HCT116 (cell line): ENCODE measurements at regions not wholly inside any gene's neighbourhood (a gene's known extent, or its start where the extent isn't known, plus 50 kb on each side); places are given as distances from the start of the nearest gene placed in this dataset.

Source experiments
- ATAC-seq: fragments of 200-7000 bp; cut with Tn5 transposase; 2 replicates; pipeline ENCODE4 v1.9.1; 2020; ENCODE audit warnings: mild to moderate bottlenecking, moderate library complexity
- BruUV-seq: library from RNA; stranded (reverse); fragments of 400-500 nt; replicated peaks from 2 replicates; lab custom pipeline; 2021; lab: Mats Ljungman, UMichigan
- CTCF ChIA-PET: fragments of 300-600 bp; sonication (Branson Sonifier 250); formaldehyde crosslinking; loops from one replicate; lab custom pipeline; 2021; ENCODE audit warnings: antibody characterized with exemption; lab: Charles Lee
- POLR2A ChIA-PET: fragments of 300-600, 350-600 bp; sonication (Branson Sonifier 250); formaldehyde crosslinking; loops from one replicate; lab custom pipeline; 2021; ENCODE audit warnings: antibody characterized with exemption; lab: Charles Lee
- RAD21 ChIA-PET, 2 experiments: fragments of 300-600 bp; sonication (Branson Sonifier 250); formaldehyde crosslinking; loops; one replicate each; lab custom pipeline; 2023; ENCODE audit warnings: low total read pairs in 2 of 2; ENCODE audit not compliant: uncharacterized antibody in 2 of 2, unreplicated experiment in 2 of 2, low non-redundant PET in 1 of 2; lab: Charles Lee
- DNase-seq: peaks from one replicate; pipeline ENCODE4 v3.0.0-alpha.2; 2010; ENCODE audit warnings: low read depth, low spot score
- H2AFZ ChIP-seq: fragments of 200-600 bp; shearing (Covaris generic), sonication (generic); 2 replicates; pipeline ENCODE4 v1.6.1; 2017; ENCODE audit warnings: low read depth, mixed run types, mixed read lengths, antibody characterized with exemption, low read length; ENCODE audit not compliant: poor library complexity, severe bottlenecking
- H3K27ac ChIP-seq: 2 replicates; pipeline ENCODE4 v1.5.1; 2012; ENCODE audit warnings: low read depth, low read length
- H3K27me3 ChIP-seq: fragments of 200-600 bp; sonication (generic); 2 replicates; pipeline ENCODE4 v1.6.1; 2016; ENCODE audit warnings: mixed run types, low read length, mixed read lengths; ENCODE audit not compliant: insufficient read depth
- H3K36me3 ChIP-seq, 2 experiments: fragments of 200-500 bp in 1 of 2; fragments of 200-600 bp in 1 of 2; sonication (Bioruptor generic) in 1 of 2; sonication (generic) in 1 of 2; 2 replicates each; pipeline versions ENCODE4 v1.5.1 to v1.6.1; 2014 to 2016; ENCODE audit warnings: low read length in 2 of 2, inconsistent platforms in 1 of 2, mixed read lengths in 1 of 2, mixed run types in 1 of 2; ENCODE audit not compliant: insufficient read depth in 2 of 2, control insufficient read depth in 1 of 2
- H3K4me1 ChIP-seq, 2 experiments: fragments of 200-600 bp in 1 of 2; sonication (generic) in 1 of 2; 2 replicates each; pipeline versions ENCODE4 v1.5.1 to v1.6.1; 2012 to 2017; ENCODE audit warnings: low read length in 2 of 2, inconsistent platforms in 1 of 2, mild to moderate bottlenecking in 1 of 2, mixed read lengths in 1 of 2, mixed run types in 1 of 2, moderate library complexity in 1 of 2; ENCODE audit not compliant: insufficient read depth in 2 of 2, control insufficient read depth in 1 of 2
- H3K4me2 ChIP-seq: fragments of 200-600 bp; sonication (generic); 2 replicates; pipeline ENCODE4 v1.6.1; 2017; ENCODE audit warnings: mixed run types, low read length, mixed read lengths
- H3K4me3 ChIP-seq, 2 experiments: fragments of 200-600 bp in 1 of 2; sonication (generic) in 1 of 2; replicated peaks in 1 of 2; 2 replicates each; pipeline ENCODE4 v1.5.1; 2011 to 2016; ENCODE audit warnings: low read length in 2 of 2, control low read depth in 1 of 2, low read depth in 1 of 2, mild to moderate bottlenecking in 1 of 2, mixed read lengths in 1 of 2, mixed run types in 1 of 2
- H3K79me2 ChIP-seq: fragments of 200-600 bp; sonication (generic); 2 replicates; pipeline ENCODE4 v1.6.1; 2017; ENCODE audit warnings: mild to moderate bottlenecking, mixed run types, low read length, moderate library complexity, mixed read lengths; ENCODE audit not compliant: insufficient read depth
- H3K9ac ChIP-seq: fragments of 200-600 bp; sonication (generic); 2 replicates; pipeline ENCODE4 v1.6.1; 2016; ENCODE audit warnings: low read length, mixed read lengths
- H3K9me2 ChIP-seq: fragments of 200-600 bp; sonication (generic), shearing (Covaris generic); 2 replicates; pipeline ENCODE4 v1.6.1; 2017; ENCODE audit warnings: mixed run types, mild to moderate bottlenecking, moderate library complexity; ENCODE audit not compliant: insufficient read depth
- H3K9me3 ChIP-seq, 2 experiments: fragments of 200-500 bp in 1 of 2; fragments of 200-600 bp in 1 of 2; sonication (Bioruptor generic) in 1 of 2; sonication (generic) in 1 of 2; 2 replicates each; pipeline ENCODE4 v1.6.1; 2014 to 2017; ENCODE audit warnings: low read length in 2 of 2, mixed read lengths in 2 of 2, inconsistent platforms in 1 of 2, low read depth in 1 of 2, mild to moderate bottlenecking in 1 of 2, mixed run types in 1 of 2, moderate library complexity in 1 of 2; ENCODE audit not compliant: control insufficient read depth in 1 of 2, insufficient read depth in 1 of 2
- H4K20me1 ChIP-seq: fragments of 200-600 bp; sonication (generic), shearing (Covaris generic); 2 replicates; pipeline ENCODE4 v1.6.1; 2017; ENCODE audit warnings: mixed run types, mild to moderate bottlenecking, moderate library complexity; ENCODE audit not compliant: insufficient read depth
- CBX3 ChIP-seq: IDR thresholded peaks from 2 replicates; pipeline ENCODE4 v1.6.1; 2012; ENCODE audit warnings: low read depth
- CEBPB ChIP-seq: IDR thresholded peaks from 2 replicates; pipeline ENCODE4 v1.6.1; 2012; ENCODE audit warnings: low read depth
- EGR1 ChIP-seq: IDR thresholded peaks from 2 replicates; pipeline ENCODE4 v1.6.1; 2012; ENCODE audit warnings: low read depth
- ELF1 ChIP-seq: IDR thresholded peaks from 2 replicates; pipeline ENCODE4 v1.6.1; 2012; ENCODE audit warnings: low read depth, borderline replicate concordance
- EZH2phosphoT487 ChIP-seq: fragments of 200-600 bp; IDR thresholded peaks from 2 replicates; pipeline ENCODE4 v1.6.1; 2018; ENCODE audit warnings: antibody characterized with exemption, borderline replicate concordance
- FOSL1 ChIP-seq: IDR thresholded peaks from 2 replicates; pipeline ENCODE4 v1.6.1; 2012; ENCODE audit warnings: low read depth
- RAD21 ChIP-seq: IDR thresholded peaks from 2 replicates; pipeline ENCODE4 v1.6.1; 2012; ENCODE audit warnings: low read depth, mild to moderate bottlenecking
- SIN3A ChIP-seq: IDR thresholded peaks from 2 replicates; pipeline ENCODE4 v1.6.1; 2012; ENCODE audit warnings: low read depth
- SP1 ChIP-seq: IDR thresholded peaks from 2 replicates; pipeline ENCODE4 v1.6.1; 2012; ENCODE audit warnings: low read depth
- SRF ChIP-seq: IDR thresholded peaks from 2 replicates; pipeline ENCODE4 v1.6.1; 2012; ENCODE audit warnings: low read depth
- ZFX ChIP-seq: fragments of 450-650 bp; IDR thresholded peaks from 2 replicates; pipeline ENCODE4 v1.6.1; 2017
- ZNF274 ChIP-seq: fragments of 200-500 bp; sonication (Bioruptor generic); IDR thresholded peaks from 2 replicates; pipeline ENCODE4 v1.6.1; 2014; ENCODE audit warnings: mild to moderate bottlenecking, low read depth, low read length, inconsistent platforms
- intact Hi-C: fragments of 100-400 bp; cut with micrococcal nuclease; formaldehyde crosslinking; loops from 2 replicates; pipeline ENCODE4 v1.10.0; 2022
- TF ChIP-seq, protein P1 (sequence below): IDR thresholded peaks from 2 replicates; pipeline ENCODE4 v1.6.1; 2012
- TF ChIP-seq, protein P2 (sequence below), 3 experiments: fragments of 200-600 bp in 1 of 3; sonication (generic) in 1 of 3; IDR thresholded peaks in 2 of 3; conservative IDR thresholded peaks in 1 of 3; 2 replicates each; pipeline ENCODE4 v1.5.1; 2012 to 2017; ENCODE audit warnings: low read depth in 2 of 3, low read length in 2 of 3, antibody characterized with exemption in 1 of 3, borderline replicate concordance in 1 of 3, control low read depth in 1 of 3, mild to moderate bottlenecking in 1 of 3, mixed read lengths in 1 of 3, mixed run types in 1 of 3, moderate library complexity in 1 of 3; ENCODE audit not compliant: insufficient read depth in 1 of 3
- TF ChIP-seq, protein P3 (sequence below): IDR thresholded peaks from 2 replicates; pipeline ENCODE4 v1.6.1; 2011; ENCODE audit warnings: mild to moderate bottlenecking, low read length, moderate library complexity; ENCODE audit not compliant: insufficient replicate concordance; ENCODE audit errors: extremely low read depth

DNA sequence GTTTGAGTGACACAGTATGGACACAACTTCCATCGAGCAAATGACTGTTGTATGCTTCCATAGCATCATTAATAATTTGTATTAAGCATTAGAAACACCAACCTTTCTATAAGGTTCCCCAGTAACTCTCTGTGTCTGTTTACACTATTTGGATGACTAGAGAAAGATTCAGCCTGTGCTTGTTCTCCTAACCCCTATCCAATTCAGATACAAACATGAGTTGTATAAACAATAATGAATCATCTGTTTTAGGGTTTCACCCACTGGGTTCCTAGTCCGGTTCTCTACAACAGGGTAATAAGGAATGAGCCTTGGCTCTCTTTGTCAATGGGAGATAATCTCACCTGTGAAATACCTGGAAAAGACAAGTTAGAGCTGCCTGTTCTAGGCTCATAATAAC, 894.1 kb upstream of the PIK3C3 start:
- H3K79me2 ChIP-seq, result no peaks in the 10 kb centered on the region
- TF ChIP-seq CBX3, result no peak
- TF ChIP-seq CEBPB, result no peak
- TF ChIP-seq RAD21, result no peak
- TF ChIP-seq SRF, result no peak
- ATAC-seq, result no peak

DNA sequence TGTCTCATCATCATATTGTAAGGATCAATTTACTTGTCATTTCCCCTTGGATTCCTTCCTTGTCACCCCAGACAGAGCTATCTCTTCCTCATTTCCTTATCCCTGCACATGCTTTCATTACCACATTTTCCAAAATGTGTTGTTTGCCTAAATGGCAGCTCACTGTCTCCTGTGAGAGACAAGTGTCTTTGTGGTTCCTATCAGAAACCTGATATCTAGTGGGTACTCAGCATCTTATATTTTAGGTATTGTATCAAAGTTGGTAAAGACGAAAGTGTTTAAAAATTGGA, 896.0 kb upstream of the PIK3C3 start:
- Histone ChIP-seq H3K4me2 (no peak overlapping the region), H2AFZ (no peak overlapping the region), H3K4me3 (no peak overlapping the region), H3K27me3 (no peaks in the 10 kb centered on the region), H4K20me1 (no peaks in the 10 kb centered on the region), H3K27ac (no peak overlapping the region), H3K9me3 (peaks cover 0 to 17% of the 10 kb centered on the region in 2 experiments; a peak in 2 of 4 replicates), H3K9me2 (no peaks in the 10 kb centered on the region), H3K9ac (no peak overlapping the region), H3K36me3 (no peaks in the 10 kb centered on the region), H3K79me2 (no peaks in the 10 kb centered on the region), H3K4me1 (no peaks in the 10 kb centered on the region)
- ChIA-PET POLR2A (no interaction called here), RAD21 (no interaction called here), CTCF (no interaction called here)
- no TSS peak for BruUV-seq
- DNase-seq (no peak), ATAC-seq (no peak)
- intact Hi-C loops, result no loop called here
- TF ChIP-seq RAD21 (no peak), EGR1 (no peak), ZFX (no peak), FOSL1 (no peak), EZH2phosphoT487 (no peak), ZNF274 (no peak), ELF1 (no peak), SIN3A (no peak), SP1 (no peak)
- TF ChIP-seq, protein P1, sequence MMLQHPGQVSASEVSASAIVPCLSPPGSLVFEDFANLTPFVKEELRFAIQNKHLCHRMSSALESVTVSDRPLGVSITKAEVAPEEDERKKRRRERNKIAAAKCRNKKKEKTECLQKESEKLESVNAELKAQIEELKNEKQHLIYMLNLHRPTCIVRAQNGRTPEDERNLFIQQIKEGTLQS, result no peak
- TF ChIP-seq, protein P2, sequence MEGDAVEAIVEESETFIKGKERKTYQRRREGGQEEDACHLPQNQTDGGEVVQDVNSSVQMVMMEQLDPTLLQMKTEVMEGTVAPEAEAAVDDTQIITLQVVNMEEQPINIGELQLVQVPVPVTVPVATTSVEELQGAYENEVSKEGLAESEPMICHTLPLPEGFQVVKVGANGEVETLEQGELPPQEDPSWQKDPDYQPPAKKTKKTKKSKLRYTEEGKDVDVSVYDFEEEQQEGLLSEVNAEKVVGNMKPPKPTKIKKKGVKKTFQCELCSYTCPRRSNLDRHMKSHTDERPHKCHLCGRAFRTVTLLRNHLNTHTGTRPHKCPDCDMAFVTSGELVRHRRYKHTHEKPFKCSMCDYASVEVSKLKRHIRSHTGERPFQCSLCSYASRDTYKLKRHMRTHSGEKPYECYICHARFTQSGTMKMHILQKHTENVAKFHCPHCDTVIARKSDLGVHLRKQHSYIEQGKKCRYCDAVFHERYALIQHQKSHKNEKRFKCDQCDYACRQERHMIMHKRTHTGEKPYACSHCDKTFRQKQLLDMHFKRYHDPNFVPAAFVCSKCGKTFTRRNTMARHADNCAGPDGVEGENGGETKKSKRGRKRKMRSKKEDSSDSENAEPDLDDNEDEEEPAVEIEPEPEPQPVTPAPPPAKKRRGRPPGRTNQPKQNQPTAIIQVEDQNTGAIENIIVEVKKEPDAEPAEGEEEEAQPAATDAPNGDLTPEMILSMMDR (IDR thresholded peaks at IDR 0.05 in 2 of 3, conservative IDR thresholded peaks at IDR 0.05 in 1 of 3; ENCODE audit: borderline replicate concordance in 1 of 3, insufficient read depth in 1 of 3, low read depth in 2 of 3, low read length in 2 of 3), result no peak
- TF ChIP-seq, protein P3, sequence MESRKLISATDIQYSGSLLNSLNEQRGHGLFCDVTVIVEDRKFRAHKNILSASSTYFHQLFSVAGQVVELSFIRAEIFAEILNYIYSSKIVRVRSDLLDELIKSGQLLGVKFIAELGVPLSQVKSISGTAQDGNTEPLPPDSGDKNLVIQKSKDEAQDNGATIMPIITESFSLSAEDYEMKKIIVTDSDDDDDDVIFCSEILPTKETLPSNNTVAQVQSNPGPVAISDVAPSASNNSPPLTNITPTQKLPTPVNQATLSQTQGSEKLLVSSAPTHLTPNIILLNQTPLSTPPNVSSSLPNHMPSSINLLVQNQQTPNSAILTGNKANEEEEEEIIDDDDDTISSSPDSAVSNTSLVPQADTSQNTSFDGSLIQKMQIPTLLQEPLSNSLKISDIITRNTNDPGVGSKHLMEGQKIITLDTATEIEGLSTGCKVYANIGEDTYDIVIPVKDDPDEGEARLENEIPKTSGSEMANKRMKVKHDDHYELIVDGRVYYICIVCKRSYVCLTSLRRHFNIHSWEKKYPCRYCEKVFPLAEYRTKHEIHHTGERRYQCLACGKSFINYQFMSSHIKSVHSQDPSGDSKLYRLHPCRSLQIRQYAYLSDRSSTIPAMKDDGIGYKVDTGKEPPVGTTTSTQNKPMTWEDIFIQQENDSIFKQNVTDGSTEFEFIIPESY, result no peak

More for the DNA sequence above, 894.1 kb upstream of the PIK3C3 start:
- no peak overlapping the region for H3K4me2 ChIP-seq
- ChIA-PET CTCF (no interaction called here), POLR2A (no interaction called here), RAD21 (no interaction called here)
- no peak overlapping the region for H2AFZ ChIP-seq
- no peaks in the 10 kb centered on the region for H3K9me2 ChIP-seq
- no peaks in the 10 kb centered on the region for H3K4me1 ChIP-seq
- H3K27me3 ChIP-seq, result no peaks in the 10 kb centered on the region
- peaks cover 0 to 13% of the 10 kb centered on the region in 2 experiments; a peak in 2 of 4 replicates for H3K9me3 ChIP-seq
- no peak for DNase-seq
- intact Hi-C loops, result no loop called here
- BruUV-seq, result no TSS peak
- no peaks in the 10 kb centered on the region for H4K20me1 ChIP-seq
- H3K36me3 ChIP-seq, result no peaks in the 10 kb centered on the region
- no peak overlapping the region for H3K4me3 ChIP-seq
- no peak overlapping the region for H3K9ac ChIP-seq
- no peak overlapping the region for H3K27ac ChIP-seq
